Thoracic aorta (tissue), 2 donors: ENCODE measurements at regions not wholly inside any gene's neighbourhood (a gene's known extent, or its start where the extent isn't known, plus 50 kb on each side); places are given as distances from the start of the nearest gene placed in this dataset.
A peak's percentile ranks its signal among the peaks of the same experiment; 100 is the strongest.

Experiments used
- ATAC-seq: fragments of 150-250 bp; one replicate; pipeline ENCODE4 v1.8.0; 2017; ENCODE audit warnings: low read depth; ENCODE audit not compliant: insufficient number of reproducible peaks, low FRiP score
- DNase-seq: peaks from one replicate; pipeline ENCODE4 v3.0.0-alpha.2; 2020; ENCODE audit warnings: low spot score
- H3K27ac ChIP-seq, 2 donors: fragments of 200-600 bp; sonication (generic); 1 replicate in 1 of 2; 2 replicates in 1 of 2; pipeline ENCODE4 v1.5.1; 2016; ENCODE audit warnings: mild to moderate bottlenecking in 2 of 2, moderate library complexity in 2 of 2
- H3K27me3 ChIP-seq: fragments of 200-600 bp; sonication (generic); replicated peaks from 2 replicates; pipeline ENCODE4 v1.6.0; 2016; ENCODE audit warnings: mild to moderate bottlenecking; ENCODE audit not compliant: insufficient read depth
- H3K36me3 ChIP-seq: fragments of 200-600 bp; sonication (generic); one replicate; pipeline ENCODE4 v1.5.1; 2016
- H3K4me1 ChIP-seq, 2 donors: fragments of 200-600 bp; sonication (generic); 1 replicate in 1 of 2; 2 replicates in 1 of 2; pipeline versions ENCODE4 v1.5.1 to v1.6.0; 2016; ENCODE audit warnings: low read depth in 2 of 2, mild to moderate bottlenecking in 1 of 2; ENCODE audit not compliant: control insufficient read depth in 1 of 2
- H3K4me3 ChIP-seq: fragments of 200-600 bp; sonication (generic); 2 replicates; pipeline ENCODE4 v1.5.1; 2016; ENCODE audit warnings: mild to moderate bottlenecking
- H3K9me3 ChIP-seq: fragments of 200-600 bp; sonication (generic); 2 replicates; pipeline ENCODE4 v1.5.1; 2016
- CTCF ChIP-seq: fragments of 200-600 bp; sonication (generic); IDR thresholded peaks from one replicate; pipeline ENCODE4 v1.5.1; 2019; ENCODE audit warnings: antibody characterized with exemption

GRCh38 chr22:27314276-27314807 is 487.2 kb downstream of the MN1 start:
- TF ChIP-seq CTCF = no peak

GRCh38 chr22:27315833-27316232 is 485.7 kb downstream of the MN1 start:
- no peak overlapping the region for H3K27ac ChIP-seq

More at GRCh38 chr22:27314276-27314807, 487.2 kb downstream of the MN1 start:
- no peak for ATAC-seq
- Histone ChIP-seq H3K27me3 (no peaks in the 10 kb centered on the region), H3K27ac (peak overlapping the region in 1 of 2 donors; percentile 54), H3K36me3 (no peaks in the 10 kb centered on the region), H3K9me3 (no peaks in the 10 kb centered on the region), H3K4me1 (peaks cover 12 to 60% of the 10 kb centered on the region in 2 donors), H3K4me3 (no peak overlapping the region)
- DNase-seq = no peak

GRCh38 chr22:27317096-27317495 is 484.5 kb downstream of the MN1 start:
- ATAC-seq = no peak
- no peak overlapping the region for H3K27ac ChIP-seq
- no peak for TF ChIP-seq CTCF

More at GRCh38 chr22:27315833-27316232, 485.7 kb downstream of the MN1 start:
- Histone ChIP-seq H3K27me3 (no peaks in the 10 kb centered on the region), H3K36me3 (no peaks in the 10 kb centered on the region), H3K4me3 (no peak overlapping the region), H3K9me3 (no peaks in the 10 kb centered on the region), H3K4me1 (peaks cover 12 to 49% of the 10 kb centered on the region in 2 donors)
- no peak for DNase-seq
- no peak for ATAC-seq
- TF ChIP-seq CTCF = no peak

GRCh38 chr22:27317971-27318428 is 483.6 kb downstream of the MN1 start:
- Histone ChIP-seq H3K4me1 (peaks cover 3 to 28% of the 10 kb centered on the region in 2 donors), H3K36me3 (no peaks in the 10 kb centered on the region), H3K9me3 (no peaks in the 10 kb centered on the region), H3K4me3 (no peak overlapping the region), H3K27ac (no peak overlapping the region), H3K27me3 (no peaks in the 10 kb centered on the region)
- no peak for ATAC-seq
- DNase-seq = no peak
- TF ChIP-seq CTCF = no peak

More at GRCh38 chr22:27317096-27317495, 484.5 kb downstream of the MN1 start:
- no peaks in the 10 kb centered on the region for H3K27me3 ChIP-seq
- no peaks in the 10 kb centered on the region for H3K36me3 ChIP-seq
- no peak overlapping the region for H3K4me3 ChIP-seq
- H3K4me1 ChIP-seq = peaks cover 12 to 37% of the 10 kb centered on the region in 2 donors
- no peak for DNase-seq
- no peaks in the 10 kb centered on the region for H3K9me3 ChIP-seq

GRCh38 chr22:27318516-27318915 is 483.0 kb downstream of the MN1 start:
- Histone ChIP-seq H3K27me3 (no peaks in the 10 kb centered on the region), H3K27ac (no peak overlapping the region), H3K4me1 (peaks cover 0 to 23% of the 10 kb centered on the region in 2 donors), H3K4me3 (no peak overlapping the region), H3K9me3 (no peaks in the 10 kb centered on the region), H3K36me3 (no peaks in the 10 kb centered on the region)
- TF ChIP-seq CTCF = no peak
- DNase-seq (no peak), ATAC-seq (no peak)
